BE2C (cell line): ENCODE measurements at regions not wholly inside any gene's neighbourhood (a gene's known extent, or its start where the extent isn't known, plus 50 kb on each side); places are given as distances from the start of the nearest gene placed in this dataset.

Experiments used
- DNase-seq: peaks from one replicate; pipeline ENCODE4 v3.0.0-alpha.2; 2020
- H3K27me3 ChIP-seq: fragments of 250-450 bp; sonication (Bioruptor Pico); 2 replicates; pipeline ENCODE4 v1.5.1; 2020; ENCODE audit warnings: mild to moderate bottlenecking
- H3K36me3 ChIP-seq: fragments of 250-450 bp; sonication (Bioruptor Pico); 2 replicates; pipeline ENCODE4 v1.5.1; 2020; ENCODE audit warnings: mild to moderate bottlenecking
- H3K4me1 ChIP-seq: fragments of 250-450 bp; sonication (Bioruptor Pico); 2 replicates; pipeline ENCODE4 v1.5.1; 2020
- H3K4me3 ChIP-seq: 2 replicates; pipeline ENCODE4 v1.5.1; 2011; ENCODE audit warnings: low read depth, low read length
- H3K9me3 ChIP-seq: fragments of 250-450 bp; sonication (Bioruptor Pico); 2 replicates; pipeline ENCODE4 v1.5.1; 2020
- TF ChIP-seq, protein P1 (sequence below): IDR thresholded peaks from 2 replicates; pipeline ENCODE4 v1.5.1; 2012; ENCODE audit warnings: mild to moderate bottlenecking, low read depth, low read length

DNA sequence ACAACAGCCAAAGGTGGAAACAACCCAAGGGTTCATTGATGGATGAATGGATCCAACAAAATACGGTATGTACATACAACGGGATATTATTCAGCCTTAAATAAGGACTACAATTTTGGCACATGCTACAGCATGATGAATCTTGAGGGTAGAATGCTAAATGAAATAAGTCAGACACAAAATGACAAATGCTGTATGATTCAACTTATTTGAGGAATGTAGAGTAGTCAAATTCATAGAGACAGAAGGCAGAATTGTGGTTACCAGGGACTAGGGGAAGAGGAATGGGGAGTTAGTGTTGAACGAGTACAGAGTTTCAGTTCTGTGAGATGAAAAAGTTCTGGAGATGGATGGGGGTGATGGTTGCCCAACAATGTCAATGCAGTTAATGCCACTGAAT lies 118.0 kb upstream of the PAXBP1 start:
- Histone ChIP-seq H3K36me3 (no peaks in the 10 kb centered on the region), H3K4me1 (no peaks in the 10 kb centered on the region), H3K4me3 (no peak overlapping the region), H3K27me3 (peaks cover 21% of the 10 kb centered on the region; the same call in 1 of the 2 replicates), H3K9me3 (no peaks in the 10 kb centered on the region)
- TF ChIP-seq, protein P1, sequence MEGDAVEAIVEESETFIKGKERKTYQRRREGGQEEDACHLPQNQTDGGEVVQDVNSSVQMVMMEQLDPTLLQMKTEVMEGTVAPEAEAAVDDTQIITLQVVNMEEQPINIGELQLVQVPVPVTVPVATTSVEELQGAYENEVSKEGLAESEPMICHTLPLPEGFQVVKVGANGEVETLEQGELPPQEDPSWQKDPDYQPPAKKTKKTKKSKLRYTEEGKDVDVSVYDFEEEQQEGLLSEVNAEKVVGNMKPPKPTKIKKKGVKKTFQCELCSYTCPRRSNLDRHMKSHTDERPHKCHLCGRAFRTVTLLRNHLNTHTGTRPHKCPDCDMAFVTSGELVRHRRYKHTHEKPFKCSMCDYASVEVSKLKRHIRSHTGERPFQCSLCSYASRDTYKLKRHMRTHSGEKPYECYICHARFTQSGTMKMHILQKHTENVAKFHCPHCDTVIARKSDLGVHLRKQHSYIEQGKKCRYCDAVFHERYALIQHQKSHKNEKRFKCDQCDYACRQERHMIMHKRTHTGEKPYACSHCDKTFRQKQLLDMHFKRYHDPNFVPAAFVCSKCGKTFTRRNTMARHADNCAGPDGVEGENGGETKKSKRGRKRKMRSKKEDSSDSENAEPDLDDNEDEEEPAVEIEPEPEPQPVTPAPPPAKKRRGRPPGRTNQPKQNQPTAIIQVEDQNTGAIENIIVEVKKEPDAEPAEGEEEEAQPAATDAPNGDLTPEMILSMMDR = no peak
- no peak for DNase-seq

DNA sequence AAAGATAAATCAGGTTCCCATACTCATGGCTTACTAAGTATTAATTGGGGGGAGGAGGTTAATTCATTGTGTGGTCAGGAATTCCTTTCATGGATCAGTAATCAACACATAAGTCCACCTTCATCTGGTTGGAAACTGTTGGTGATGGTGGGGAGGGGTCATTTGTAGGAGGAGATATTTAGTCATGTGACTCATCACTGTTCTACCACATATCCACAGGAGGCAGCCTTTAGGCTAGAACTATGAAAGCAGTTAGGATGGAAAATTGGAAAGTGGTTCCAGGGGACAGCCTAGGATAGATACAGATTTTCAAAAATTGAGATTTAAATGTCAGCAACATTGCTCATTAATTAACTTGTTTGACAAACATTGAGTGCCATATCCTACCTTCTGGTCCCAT lies 122.8 kb upstream of the PAXBP1 start:
- no peaks in the 10 kb centered on the region for H3K9me3 ChIP-seq
- TF ChIP-seq, protein P1 = no peak
- H3K4me1 ChIP-seq = no peaks in the 10 kb centered on the region
- H3K4me3 ChIP-seq = no peak overlapping the region
- no peak for DNase-seq
- H3K27me3 ChIP-seq = peaks cover 42% of the 10 kb centered on the region
- H3K36me3 ChIP-seq = no peaks in the 10 kb centered on the region

DNA sequence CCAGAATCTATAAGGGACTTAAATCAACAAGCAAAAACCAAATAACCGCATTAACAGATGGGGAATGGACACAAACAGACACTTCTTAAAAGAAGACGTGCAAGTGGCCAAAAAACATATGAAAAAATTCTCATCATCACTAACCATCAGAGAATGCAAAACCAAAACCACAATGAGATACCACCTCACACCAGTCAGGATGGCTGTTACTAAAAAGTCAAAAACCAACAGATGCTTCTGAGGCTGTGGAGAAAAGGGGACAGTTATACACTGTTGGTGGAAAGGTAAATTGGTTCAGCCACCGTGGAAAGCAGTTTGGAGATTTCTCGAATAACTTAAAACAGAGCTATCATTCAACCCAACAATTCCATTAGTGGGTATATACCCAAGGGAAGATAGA lies 124.9 kb upstream of the OLIG2 start:
- DNase-seq = no peak
- TF ChIP-seq, protein P1 = no peak
- H3K4me1 ChIP-seq = no peaks in the 10 kb centered on the region

DNA sequence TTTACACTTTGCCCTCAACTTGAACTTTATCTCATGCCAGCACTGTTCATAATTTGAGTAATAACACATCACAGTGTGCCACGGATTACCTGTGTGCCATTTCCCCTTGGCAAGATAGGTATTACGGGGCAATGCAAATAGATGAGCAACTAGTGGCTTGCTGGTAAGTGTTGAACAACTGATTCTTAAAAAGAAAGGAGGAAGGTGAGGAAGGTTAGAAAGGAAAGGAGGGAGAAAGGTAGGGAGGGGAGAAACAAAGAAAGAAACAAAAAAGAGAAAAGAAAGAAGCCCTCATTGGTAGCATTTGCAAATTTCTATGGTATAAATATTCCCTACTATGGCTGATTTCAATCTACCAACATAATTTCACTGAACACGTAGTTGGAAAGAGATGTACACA lies 118.2 kb upstream of the OLIG2 start:
- Histone ChIP-seq H3K4me3 (no peak overlapping the region), H3K36me3 (no peaks in the 10 kb centered on the region), H3K9me3 (no peaks in the 10 kb centered on the region), H3K27me3 (peaks cover 16% of the 10 kb centered on the region), H3K4me1 (no peaks in the 10 kb centered on the region)
- TF ChIP-seq, protein P1 = no peak
- DNase-seq = no peak

More for the DNA sequence above, 124.9 kb upstream of the OLIG2 start:
- H3K9me3 ChIP-seq = no peaks in the 10 kb centered on the region
- peaks cover 39% of the 10 kb centered on the region for H3K27me3 ChIP-seq
- no peaks in the 10 kb centered on the region for H3K36me3 ChIP-seq
- no peak overlapping the region for H3K4me3 ChIP-seq

DNA sequence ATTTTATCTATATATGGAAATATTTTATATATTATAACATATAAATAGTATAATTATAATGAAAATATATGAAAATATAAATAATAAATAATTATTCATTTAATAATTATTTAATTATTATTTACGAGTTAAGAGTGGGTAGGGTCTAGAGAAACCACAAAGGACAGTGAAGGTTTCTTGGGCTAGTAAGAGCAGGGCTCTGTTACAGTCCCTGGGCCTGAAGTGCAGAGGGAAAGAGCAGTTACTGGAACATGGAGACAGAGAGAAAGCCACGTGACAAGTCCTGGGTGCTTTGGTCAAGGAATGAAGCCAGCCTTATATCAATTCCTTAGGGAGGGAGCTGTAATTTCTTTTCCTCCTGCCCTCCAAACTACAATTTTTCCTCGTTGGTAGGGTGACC lies 117.2 kb upstream of the OLIG2 start:
- H3K4me1 ChIP-seq = no peaks in the 10 kb centered on the region
- TF ChIP-seq, protein P1 = no peak
- no peaks in the 10 kb centered on the region for H3K9me3 ChIP-seq
- H3K27me3 ChIP-seq = peaks cover 16% of the 10 kb centered on the region; the same call in 1 of the 2 replicates
- DNase-seq = no peak
- H3K4me3 ChIP-seq = no peak overlapping the region
- H3K36me3 ChIP-seq = no peaks in the 10 kb centered on the region

DNA sequence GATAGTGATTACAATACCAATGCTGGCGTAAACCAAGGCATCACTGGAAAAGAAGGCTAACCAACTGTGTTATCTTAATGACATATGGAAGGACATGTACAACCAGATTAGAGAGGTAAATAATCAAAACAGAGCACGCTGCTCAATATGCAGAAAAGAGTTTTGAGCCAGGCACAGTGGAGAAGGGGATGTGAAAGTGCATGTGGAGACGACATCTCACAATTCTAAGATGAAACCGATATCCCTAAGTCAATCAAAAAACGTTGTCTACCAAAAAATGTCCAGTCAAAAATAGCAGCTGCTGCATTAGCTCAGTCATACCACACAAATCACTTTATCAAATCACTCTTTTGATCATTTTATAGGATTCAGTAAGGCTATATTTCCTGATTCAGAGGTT lies 116.3 kb upstream of the OLIG2 start:
- peaks cover 16% of the 10 kb centered on the region; the same call in 1 of the 2 replicates for H3K27me3 ChIP-seq
- no peak for DNase-seq
- no peaks in the 10 kb centered on the region for H3K36me3 ChIP-seq
- no peaks in the 10 kb centered on the region for H3K4me1 ChIP-seq
- TF ChIP-seq, protein P1 = no peak
- no peaks in the 10 kb centered on the region for H3K9me3 ChIP-seq
- no peak overlapping the region for H3K4me3 ChIP-seq
